Osteocyte (in vitro differentiated cells): ENCODE measurements at regions not wholly inside any gene's neighbourhood (a gene's known extent, or its start where the extent isn't known, plus 50 kb on each side); places are given as distances from the start of the nearest gene placed in this dataset.

Experiments used
- DNase-seq: peaks from one replicate; pipeline ENCODE4 v3.0.0; 2021; ENCODE audit warnings: mixed read lengths; ENCODE audit not compliant: unreplicated experiment; ENCODE audit errors: extremely low spot score
- H3K27ac Mint-ChIP-seq: one replicate; pipeline ENCODE4 v1.8.0; 2021; ENCODE audit warnings: mild to moderate bottlenecking, mixed read lengths; ENCODE audit not compliant: unreplicated experiment
- H3K27me3 Mint-ChIP-seq: one replicate; pipeline ENCODE4 v1.8.0; 2021; ENCODE audit warnings: mixed read lengths; ENCODE audit not compliant: unreplicated experiment
- H3K36me3 Mint-ChIP-seq: one replicate; pipeline ENCODE4 v1.8.0; 2021; ENCODE audit warnings: mixed read lengths; ENCODE audit not compliant: unreplicated experiment
- H3K4me1 Mint-ChIP-seq: one replicate; pipeline ENCODE4 v1.8.0; 2021; ENCODE audit warnings: mixed read lengths; ENCODE audit not compliant: unreplicated experiment
- H3K4me3 Mint-ChIP-seq: one replicate; pipeline ENCODE4 v1.8.0; 2021; ENCODE audit warnings: mild to moderate bottlenecking, moderate library complexity, mixed read lengths; ENCODE audit not compliant: unreplicated experiment
- H3K9me3 Mint-ChIP-seq: one replicate; pipeline ENCODE4 v1.8.0; 2021; ENCODE audit warnings: mixed read lengths; ENCODE audit not compliant: unreplicated experiment
- CTCF ChIP-seq: fragments of 200-600 bp; sonication (generic); IDR thresholded peaks from 2 replicates; pipeline ENCODE4 v1.5.0; 2021; ENCODE audit warnings: antibody characterized with exemption, mild to moderate bottlenecking, moderate library complexity

DNA sequence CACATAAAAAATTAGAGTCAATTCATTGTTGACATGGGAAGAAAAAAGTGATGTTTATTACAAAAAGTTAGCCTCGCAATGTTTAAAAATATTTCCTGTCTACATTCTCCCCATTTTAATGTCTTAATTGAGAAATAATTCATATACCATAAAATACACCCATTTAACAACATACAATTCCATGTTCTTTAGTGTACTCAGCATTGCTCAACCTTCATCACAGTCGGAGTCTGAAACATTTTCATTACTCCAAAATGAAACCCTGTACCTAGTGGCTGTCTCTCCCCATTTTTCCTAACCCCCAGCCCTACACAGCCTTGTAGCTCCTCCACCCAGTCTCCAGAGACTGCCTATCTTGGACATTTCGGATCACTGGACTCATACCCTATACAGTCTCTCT lies 103.9 kb upstream of the CBLN2 start:
- no peaks in the 10 kb centered on the region for H3K4me1 Mint-ChIP-seq
- no peak for DNase-seq
- peaks cover 9% of the 10 kb centered on the region for H3K9me3 Mint-ChIP-seq
- H3K27me3 Mint-ChIP-seq = peaks cover 14% of the 10 kb centered on the region
- no peaks in the 10 kb centered on the region for H3K36me3 Mint-ChIP-seq
- H3K27ac Mint-ChIP-seq = no peak overlapping the region
- no peak for TF ChIP-seq CTCF
- H3K4me3 Mint-ChIP-seq = no peak overlapping the region

DNA sequence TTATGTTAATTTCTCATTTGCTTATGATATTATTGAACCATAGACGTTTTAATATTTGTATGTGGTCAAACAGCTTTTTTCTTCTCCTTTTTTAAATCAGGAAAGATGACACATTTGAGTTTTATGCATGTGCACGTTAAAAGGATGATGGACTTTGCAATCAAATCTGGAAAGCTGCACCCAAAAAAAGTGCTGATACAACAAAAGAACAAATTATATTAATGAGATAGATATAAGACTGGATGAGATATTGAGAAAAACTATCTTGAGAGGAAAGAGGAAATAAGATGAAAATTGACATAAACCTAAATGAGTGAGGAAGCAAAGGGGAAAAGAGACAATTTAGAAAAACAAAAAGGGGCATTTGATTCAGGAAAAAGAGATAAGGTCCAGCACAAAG lies 96.4 kb upstream of the CBLN2 start:
- H3K9me3 Mint-ChIP-seq = peaks cover 9% of the 10 kb centered on the region
- no peak overlapping the region for H3K27ac Mint-ChIP-seq
- H3K27me3 Mint-ChIP-seq = no peaks in the 10 kb centered on the region
- H3K36me3 Mint-ChIP-seq = no peaks in the 10 kb centered on the region
- TF ChIP-seq CTCF = no peak
- DNase-seq = no peak
- H3K4me3 Mint-ChIP-seq = no peak overlapping the region
- H3K4me1 Mint-ChIP-seq = no peaks in the 10 kb centered on the region

- no peak for TF ChIP-seq CTCF
- DNase-seq = no peak
- Mint-ChIP-seq H3K4me3 (no peak overlapping the region), H3K36me3 (no peaks in the 10 kb centered on the region), H3K27me3 (no peaks in the 10 kb centered on the region), H3K9me3 (no peaks in the 10 kb centered on the region), H3K27ac (no peak overlapping the region), H3K4me1 (no peaks in the 10 kb centered on the region)
Measured at GRCh38 chr18:72638376-72638775, 94.2 kb upstream of the CBLN2 start.

DNA sequence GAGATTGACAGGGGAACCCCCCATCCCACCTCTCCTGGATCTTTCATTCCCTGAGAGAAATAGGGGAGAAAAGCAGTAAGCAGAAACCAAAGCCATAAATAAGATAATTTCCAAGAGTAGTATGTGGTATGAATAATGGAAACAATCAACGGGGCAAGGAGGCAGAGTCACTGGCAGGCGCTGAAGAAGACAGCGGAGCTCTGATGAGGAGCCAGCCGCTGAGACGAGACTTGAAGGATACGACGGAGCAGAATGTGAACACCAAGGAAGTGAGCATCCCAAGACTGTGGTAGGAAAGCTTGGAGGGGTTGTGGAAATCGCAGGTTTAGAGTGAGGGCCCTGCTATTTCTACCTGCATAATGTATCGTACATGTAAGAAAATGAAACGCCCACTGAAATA lies 93.6 kb upstream of the CBLN2 start:
- H3K4me1 Mint-ChIP-seq = no peaks in the 10 kb centered on the region
- no peaks in the 10 kb centered on the region for H3K36me3 Mint-ChIP-seq
- no peak overlapping the region for H3K27ac Mint-ChIP-seq
- no peaks in the 10 kb centered on the region for H3K9me3 Mint-ChIP-seq
- H3K27me3 Mint-ChIP-seq = peaks cover 4% of the 10 kb centered on the region
- DNase-seq = no peak
- TF ChIP-seq CTCF = no peak
- H3K4me3 Mint-ChIP-seq = no peak overlapping the region

- no peak for DNase-seq
- Mint-ChIP-seq H3K27me3 (peaks cover 8% of the 10 kb centered on the region), H3K27ac (no peak overlapping the region), H3K9me3 (no peaks in the 10 kb centered on the region), H3K4me3 (no peak overlapping the region), H3K4me1 (no peaks in the 10 kb centered on the region), H3K36me3 (no peaks in the 10 kb centered on the region)
- no peak for TF ChIP-seq CTCF
Measured at GRCh38 chr18:72637299-72637698, 93.2 kb upstream of the CBLN2 start.
